ENCODE measurements at regions not wholly inside any gene's neighbourhood (a gene's known extent, or its start where the extent isn't known, plus 50 kb on each side); places are given as distances from the start of the nearest gene placed in this dataset.

DNA sequence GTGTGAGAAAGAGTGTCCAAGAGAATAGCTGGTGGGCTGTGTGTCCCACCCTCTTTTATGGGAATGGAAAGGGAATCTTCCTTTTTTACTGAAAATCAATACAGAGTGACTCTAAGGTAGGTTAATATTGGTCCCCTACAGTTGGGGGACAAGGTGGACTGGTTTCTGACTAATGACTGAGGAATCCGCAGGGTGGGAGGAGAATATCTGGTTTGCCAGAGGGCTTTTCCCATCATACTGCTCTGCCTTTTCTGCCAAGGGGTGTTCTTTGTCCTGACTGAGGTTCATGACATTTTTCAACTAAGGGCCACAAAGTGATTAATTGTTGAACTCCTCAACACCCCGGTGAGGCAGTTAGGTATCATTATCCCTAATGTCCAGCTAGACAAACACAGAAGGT, 261.6 kb downstream of the SPATA18 start:
- Histone ChIP-seq H3K4me1 (ENCODE audit: control insufficient read depth, insufficient read depth, low read length) (no peaks in the 10 kb centered on the region), H3K79me1 (ENCODE audit: low read depth in 1 of 2, low read length in 2 of 2) (no peaks in the 10 kb centered on the region), H4K91ac (ENCODE audit: insufficient read depth, low read depth, low read length) (no peak overlapping the region), H3K27me3 (ENCODE audit: control insufficient read depth, insufficient read depth, low read length) (no peaks in the 10 kb centered on the region), H3K14ac (replicated peaks; ENCODE audit: low read depth, low read length) (no peak overlapping the region), H3K9ac (ENCODE audit: low read depth, low read length) (no peak overlapping the region), H4K5ac (ENCODE audit: low read depth, low read length) (no peak overlapping the region), H3K56ac (ENCODE audit: extremely low read depth, insufficient read depth, low read length) (no peak overlapping the region), H2BK5ac (ENCODE audit: low read depth, low read length, poor library complexity, severe bottlenecking) (no peak overlapping the region), H3K36me3 (ENCODE audit: control insufficient read depth, insufficient read depth, low read length) (no peaks in the 10 kb centered on the region), H3K23ac (ENCODE audit: low read depth, low read length) (no peak overlapping the region), H2BK20ac (ENCODE audit: low read depth, low read length) (no peak overlapping the region), H2BK15ac (ENCODE audit: low read depth, low read length) (no peak overlapping the region), H3K4me2 (ENCODE audit: low read depth, low read length) (no peak overlapping the region), H4K20me1 (ENCODE audit: insufficient read depth, low read length) (no peaks in the 10 kb centered on the region), H2AFZ (replicated peaks; ENCODE audit: low read length, poor library complexity) (no peak overlapping the region), H3K4me3 (ENCODE audit: insufficient read depth, low read depth, low read length) (no peak overlapping the region), H3K4ac (ENCODE audit: low read depth, low read length) (no peak overlapping the region), H2AK9ac (replicated peaks; ENCODE audit: low read depth, low read length, poor library complexity) (no peak overlapping the region), H3K18ac (ENCODE audit: low read depth, low read length) (no peak overlapping the region), H3K27ac (ENCODE audit: insufficient read depth, low read length) (no peak overlapping the region), H4K8ac (ENCODE audit: low read depth in 2 of 2, low read length in 2 of 2) (no peak overlapping the region), H2BK120ac (ENCODE audit: low read depth, low read length) (no peak overlapping the region), H2AK5ac (ENCODE audit: low read depth, low read length) (no peak overlapping the region), H3K9me1 (ENCODE audit: insufficient read depth, low read length) (no peaks in the 10 kb centered on the region), H3K9me3 (ENCODE audit: control insufficient read depth, insufficient read depth, low read length) (no peaks in the 10 kb centered on the region)
- CTCF ChIA-PET, result interaction anchor here (0.7 kb wide), 1 partner anchor 608 kb away, joined by 3 read pairs; no protein-coding TSS in a partner anchor
- intact Hi-C loops (cut with micrococcal nuclease) (loop anchor here (10.0 kb wide), 1 partner anchor 58 kb away; no protein-coding TSS in a partner anchor), in situ Hi-C loops (cut with MboI; ENCODE audit: low sequenced_read_pairs) (no loop called here), dilution Hi-C loops (cut with HindIII; ENCODE audit: low sequenced_read_pairs, unreplicated experiment) (no loop called here)
- no peak for ATAC-seq (ENCODE audit: low read depth)
- TF ChIP-seq CHD1 (IDR thresholded peaks at IDR 0.05; ENCODE audit: low read depth, low read length) (no peak), MAFK (IDR thresholded peaks at IDR 0.05; ENCODE audit: low read depth, low read length) (no peak), MAZ (IDR thresholded peaks at IDR 0.05; ENCODE audit: borderline replicate concordance, low read depth, low read length) (no peak), BHLHE40 (IDR thresholded peaks at IDR 0.05; ENCODE audit: low read depth, low read length) (no peak), MXI1 (IDR thresholded peaks at IDR 0.05; ENCODE audit: borderline replicate concordance, low read depth, low read length) (no peak), RCOR1 (IDR thresholded peaks at IDR 0.05; ENCODE audit: insufficient replicate concordance, low read length) (no peak), FOS (IDR thresholded peaks at IDR 0.05; ENCODE audit: low read depth, low read length) (no peak), POLR2A (IDR thresholded peaks at IDR 0.05; ENCODE audit: low read depth, low read length) (no peak), SMC3 (IDR thresholded peaks at IDR 0.05; ENCODE audit: low read depth, low read length) (no peak), CEBPB (IDR thresholded peaks at IDR 0.05; ENCODE audit: low read depth, low read length) (no peak), RFX5 (IDR thresholded peaks at IDR 0.05; ENCODE audit: low read depth, low read length) (no peak), NFE2L2 (IDR thresholded peaks at IDR 0.05; ENCODE audit: low read depth, low read length) (no peak), RAD21 (IDR thresholded peaks at IDR 0.05; ENCODE audit: low read length) (no peak)
- TF ChIP-seq, protein P1, sequence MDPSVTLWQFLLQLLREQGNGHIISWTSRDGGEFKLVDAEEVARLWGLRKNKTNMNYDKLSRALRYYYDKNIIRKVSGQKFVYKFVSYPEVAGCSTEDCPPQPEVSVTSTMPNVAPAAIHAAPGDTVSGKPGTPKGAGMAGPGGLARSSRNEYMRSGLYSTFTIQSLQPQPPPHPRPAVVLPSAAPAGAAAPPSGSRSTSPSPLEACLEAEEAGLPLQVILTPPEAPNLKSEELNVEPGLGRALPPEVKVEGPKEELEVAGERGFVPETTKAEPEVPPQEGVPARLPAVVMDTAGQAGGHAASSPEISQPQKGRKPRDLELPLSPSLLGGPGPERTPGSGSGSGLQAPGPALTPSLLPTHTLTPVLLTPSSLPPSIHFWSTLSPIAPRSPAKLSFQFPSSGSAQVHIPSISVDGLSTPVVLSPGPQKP (IDR thresholded peaks at IDR 0.05; ENCODE audit: borderline replicate concordance, low read depth, low read length), result no peak
- TF ChIP-seq, protein P2, sequence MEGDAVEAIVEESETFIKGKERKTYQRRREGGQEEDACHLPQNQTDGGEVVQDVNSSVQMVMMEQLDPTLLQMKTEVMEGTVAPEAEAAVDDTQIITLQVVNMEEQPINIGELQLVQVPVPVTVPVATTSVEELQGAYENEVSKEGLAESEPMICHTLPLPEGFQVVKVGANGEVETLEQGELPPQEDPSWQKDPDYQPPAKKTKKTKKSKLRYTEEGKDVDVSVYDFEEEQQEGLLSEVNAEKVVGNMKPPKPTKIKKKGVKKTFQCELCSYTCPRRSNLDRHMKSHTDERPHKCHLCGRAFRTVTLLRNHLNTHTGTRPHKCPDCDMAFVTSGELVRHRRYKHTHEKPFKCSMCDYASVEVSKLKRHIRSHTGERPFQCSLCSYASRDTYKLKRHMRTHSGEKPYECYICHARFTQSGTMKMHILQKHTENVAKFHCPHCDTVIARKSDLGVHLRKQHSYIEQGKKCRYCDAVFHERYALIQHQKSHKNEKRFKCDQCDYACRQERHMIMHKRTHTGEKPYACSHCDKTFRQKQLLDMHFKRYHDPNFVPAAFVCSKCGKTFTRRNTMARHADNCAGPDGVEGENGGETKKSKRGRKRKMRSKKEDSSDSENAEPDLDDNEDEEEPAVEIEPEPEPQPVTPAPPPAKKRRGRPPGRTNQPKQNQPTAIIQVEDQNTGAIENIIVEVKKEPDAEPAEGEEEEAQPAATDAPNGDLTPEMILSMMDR (conservative IDR thresholded peaks at IDR 0.05; ENCODE audit: low read depth, low read length), result no peak
- TF ChIP-seq, protein P3, sequence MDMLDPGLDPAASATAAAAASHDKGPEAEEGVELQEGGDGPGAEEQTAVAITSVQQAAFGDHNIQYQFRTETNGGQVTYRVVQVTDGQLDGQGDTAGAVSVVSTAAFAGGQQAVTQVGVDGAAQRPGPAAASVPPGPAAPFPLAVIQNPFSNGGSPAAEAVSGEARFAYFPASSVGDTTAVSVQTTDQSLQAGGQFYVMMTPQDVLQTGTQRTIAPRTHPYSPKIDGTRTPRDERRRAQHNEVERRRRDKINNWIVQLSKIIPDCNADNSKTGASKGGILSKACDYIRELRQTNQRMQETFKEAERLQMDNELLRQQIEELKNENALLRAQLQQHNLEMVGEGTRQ (IDR thresholded peaks at IDR 0.05; ENCODE audit: low read depth, low read length), result no peak
- BruUV-seq (replicated peaks), result no TSS peak
- POLR2A ChIA-PET (ENCODE audit: unreplicated experiment), result no interaction called here
- WGBS, 2 experiments (ENCODE audit: extremely low coverage in 2 of 2, insufficient read length in 1 of 2), result 67% methylated on average over 1 of the region's 2 CpGs; no CpG with 5 or more reads in 1 of the 2 experiments
- no peak for DNase-seq
